Glomerular endothelial cell (primary cell): ENCODE measurements at regions not wholly inside any gene's neighbourhood (a gene's known extent, or its start where the extent isn't known, plus 50 kb on each side); places are given as distances from the start of the nearest gene placed in this dataset.
"Not testable (repeated sequence)": the region's sequence is repeated elsewhere in the genome, so short reads cannot be mapped to it uniquely, and the experiment has no call there.

Experiments
- DNase-seq: peaks from one replicate; pipeline ENCODE4 v3.0.0-alpha.2; 2011; ENCODE audit warnings: low read depth, low spot score; ENCODE audit errors: extremely low read depth

GRCh38 chr9:84054341-84055010 lies 73.9 kb downstream of the RMI1 start:
- DNase-seq, result no peak

GRCh38 chr9:84057662-84058061 lies 77.1 kb downstream of the RMI1 start:
- DNase-seq, result no peak

GRCh38 chr9:84059936-84060335 lies 79.3 kb downstream of the RMI1 start:
- DNase-seq, result no peak

- no peak for DNase-seq
These were observed 81.1 kb downstream of the RMI1 start for GRCh38 chr9:84061613-84062193.

GRCh38 chr9:84062538-84062937 lies 81.9 kb downstream of the RMI1 start:
- DNase-seq, result no peak

GRCh38 chr9:84067821-84068220 lies 87.2 kb downstream of the RMI1 start:
- DNase-seq, result no peak

- no peak for DNase-seq
These were observed 88.3 kb downstream of the RMI1 start for GRCh38 chr9:84068872-84069271.

GRCh38 chr9:84070590-84070989 lies 90.0 kb downstream of the RMI1 start:
- no peak for DNase-seq

- no peak for DNase-seq
These were observed 92.1 kb downstream of the RMI1 start for GRCh38 chr9:84072621-84073180.

- DNase-seq, result no peak
These were observed 94.4 kb downstream of the RMI1 start for GRCh38 chr9:84075004-84075403.

- no peak for DNase-seq
These were observed 95.8 kb downstream of the RMI1 start for GRCh38 chr9:84076384-84076783.

GRCh38 chr9:84077816-84078215 lies 97.2 kb downstream of the RMI1 start:
- DNase-seq, result not testable (repeated sequence)

GRCh38 chr9:84079994-84080393 lies 99.4 kb downstream of the RMI1 start:
- no peak for DNase-seq

GRCh38 chr9:84101964-84102632 lies 121.5 kb downstream of the RMI1 start:
- DNase-seq, result no peak

GRCh38 chr9:84103651-84104377 lies 123.2 kb downstream of the RMI1 start:
- no peak for DNase-seq

- no peak for DNase-seq
These were observed 126.5 kb downstream of the RMI1 start for GRCh38 chr9:84107081-84107480.

- DNase-seq, result no peak
These were observed 127.4 kb downstream of the RMI1 start for GRCh38 chr9:84107995-84108394.

- DNase-seq, result no peak
These were observed 131.1 kb downstream of the RMI1 start for GRCh38 chr9:84111726-84112125.

- no peak for DNase-seq
These were observed 141.5 kb downstream of the RMI1 start for GRCh38 chr9:84121991-84122523.

- no peak for DNase-seq
These were observed 142.0 kb downstream of the RMI1 start for GRCh38 chr9:84122572-84122971.
